Activated T-cell treated with anti-CD3 and anti-CD28 coated beads for 1 hour (primary cell): ENCODE measurements at regions not wholly inside any gene's neighbourhood (a gene's known extent, or its start where the extent isn't known, plus 50 kb on each side); places are given as distances from the start of the nearest gene placed in this dataset.

ENCODE experiments used
- DNase-seq: peaks from one replicate; pipeline ENCODE4 v3.0.0-alpha.2; 2020; ENCODE audit warnings: low read depth

- no peak for DNase-seq
Measured at GRCh38 chr5:38207343-38207742, 51.0 kb upstream of the EGFLAM start.

GRCh38 chr5:38202741-38203140 is 55.6 kb upstream of the EGFLAM start:
- DNase-seq, result no peak

- no peak for DNase-seq
Measured at GRCh38 chr5:38200872-38201557, 57.3 kb upstream of the EGFLAM start.

- no peak for DNase-seq
Measured at GRCh38 chr5:38197118-38197517, 61.2 kb upstream of the EGFLAM start.

GRCh38 chr5:38193015-38193581 is 65.3 kb upstream of the EGFLAM start:
- peak; percentile 29 for DNase-seq

- DNase-seq, result no peak
Measured at GRCh38 chr5:38191693-38192092, 66.7 kb upstream of the EGFLAM start.

- DNase-seq, result no peak
Measured at GRCh38 chr5:38190111-38190510, 68.2 kb upstream of the EGFLAM start.

- no peak for DNase-seq
Measured at GRCh38 chr5:38189081-38189504, 69.3 kb upstream of the EGFLAM start.

- DNase-seq, result no peak
Measured at GRCh38 chr5:38188591-38188990, 69.8 kb upstream of the EGFLAM start.

- DNase-seq, result no peak
Measured at GRCh38 chr5:38187532-38187931, 70.8 kb upstream of the EGFLAM start.

- no peak for DNase-seq
Measured at GRCh38 chr5:38184627-38185026, 73.7 kb upstream of the EGFLAM start.

GRCh38 chr5:38182991-38183390 is 75.4 kb upstream of the EGFLAM start:
- no peak for DNase-seq

GRCh38 chr5:38168029-38168428 is 90.3 kb upstream of the EGFLAM start:
- no peak for DNase-seq

GRCh38 chr5:38167562-38167996 is 90.8 kb upstream of the EGFLAM start:
- DNase-seq, result no peak

GRCh38 chr5:38166832-38167231 is 91.5 kb upstream of the EGFLAM start:
- no peak for DNase-seq

GRCh38 chr5:38165435-38165834 is 92.9 kb upstream of the EGFLAM start:
- no peak for DNase-seq

- DNase-seq, result no peak
Measured at GRCh38 chr5:38164776-38165399, 93.5 kb upstream of the EGFLAM start.

- DNase-seq, result no peak
Measured at GRCh38 chr5:38163636-38164237, 94.6 kb upstream of the EGFLAM start.

- DNase-seq, result no peak
Measured at GRCh38 chr5:38162625-38163024, 95.7 kb upstream of the EGFLAM start.

GRCh38 chr5:38157024-38157423 is 101.3 kb upstream of the EGFLAM start:
- no peak for DNase-seq

- no peak for DNase-seq
Measured at GRCh38 chr5:38154615-38155204, 103.6 kb upstream of the EGFLAM start.

- no peak for DNase-seq
Measured at GRCh38 chr5:38151878-38152277, 106.5 kb upstream of the EGFLAM start.

GRCh38 chr5:38149815-38150195 is 108.6 kb upstream of the EGFLAM start:
- DNase-seq, result no peak
